ENCODE measurements at regions not wholly inside any gene's neighbourhood (a gene's known extent, or its start where the extent isn't known, plus 50 kb on each side); places are given as distances from the start of the nearest gene placed in this dataset.

DNA sequence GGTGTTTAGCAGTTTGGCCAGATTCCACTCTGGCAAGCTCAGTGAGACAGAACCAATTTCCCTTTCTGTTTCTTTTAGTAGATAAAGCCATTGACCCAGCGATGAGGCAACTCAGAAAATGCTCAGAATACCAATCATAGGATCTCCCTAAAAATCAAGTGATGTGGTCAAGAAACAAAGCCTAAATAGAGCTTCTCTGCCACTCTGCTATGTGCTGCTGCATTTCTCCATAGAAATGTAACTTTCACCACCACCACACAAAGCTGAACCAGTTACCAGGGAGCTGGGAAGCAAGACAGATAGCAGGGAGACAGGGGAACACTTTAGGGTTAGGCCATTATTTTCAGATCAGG lies 109.8 kb downstream of the RPL22L1 start:
- TF ChIP-seq, protein P1, sequence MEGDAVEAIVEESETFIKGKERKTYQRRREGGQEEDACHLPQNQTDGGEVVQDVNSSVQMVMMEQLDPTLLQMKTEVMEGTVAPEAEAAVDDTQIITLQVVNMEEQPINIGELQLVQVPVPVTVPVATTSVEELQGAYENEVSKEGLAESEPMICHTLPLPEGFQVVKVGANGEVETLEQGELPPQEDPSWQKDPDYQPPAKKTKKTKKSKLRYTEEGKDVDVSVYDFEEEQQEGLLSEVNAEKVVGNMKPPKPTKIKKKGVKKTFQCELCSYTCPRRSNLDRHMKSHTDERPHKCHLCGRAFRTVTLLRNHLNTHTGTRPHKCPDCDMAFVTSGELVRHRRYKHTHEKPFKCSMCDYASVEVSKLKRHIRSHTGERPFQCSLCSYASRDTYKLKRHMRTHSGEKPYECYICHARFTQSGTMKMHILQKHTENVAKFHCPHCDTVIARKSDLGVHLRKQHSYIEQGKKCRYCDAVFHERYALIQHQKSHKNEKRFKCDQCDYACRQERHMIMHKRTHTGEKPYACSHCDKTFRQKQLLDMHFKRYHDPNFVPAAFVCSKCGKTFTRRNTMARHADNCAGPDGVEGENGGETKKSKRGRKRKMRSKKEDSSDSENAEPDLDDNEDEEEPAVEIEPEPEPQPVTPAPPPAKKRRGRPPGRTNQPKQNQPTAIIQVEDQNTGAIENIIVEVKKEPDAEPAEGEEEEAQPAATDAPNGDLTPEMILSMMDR (IDR thresholded peaks at IDR 0.05): no peak
- no peak for TF ChIP-seq POLR2A (IDR thresholded peaks at IDR 0.05)
